ENCODE measurements at regions not wholly inside any gene's neighbourhood (a gene's known extent, or its start where the extent isn't known, plus 50 kb on each side); places are given as distances from the start of the nearest gene placed in this dataset.
"Not testable (repeated sequence)": the region's sequence is repeated elsewhere in the genome, so short reads cannot be mapped to it uniquely, and the experiment has no call there.

DNA sequence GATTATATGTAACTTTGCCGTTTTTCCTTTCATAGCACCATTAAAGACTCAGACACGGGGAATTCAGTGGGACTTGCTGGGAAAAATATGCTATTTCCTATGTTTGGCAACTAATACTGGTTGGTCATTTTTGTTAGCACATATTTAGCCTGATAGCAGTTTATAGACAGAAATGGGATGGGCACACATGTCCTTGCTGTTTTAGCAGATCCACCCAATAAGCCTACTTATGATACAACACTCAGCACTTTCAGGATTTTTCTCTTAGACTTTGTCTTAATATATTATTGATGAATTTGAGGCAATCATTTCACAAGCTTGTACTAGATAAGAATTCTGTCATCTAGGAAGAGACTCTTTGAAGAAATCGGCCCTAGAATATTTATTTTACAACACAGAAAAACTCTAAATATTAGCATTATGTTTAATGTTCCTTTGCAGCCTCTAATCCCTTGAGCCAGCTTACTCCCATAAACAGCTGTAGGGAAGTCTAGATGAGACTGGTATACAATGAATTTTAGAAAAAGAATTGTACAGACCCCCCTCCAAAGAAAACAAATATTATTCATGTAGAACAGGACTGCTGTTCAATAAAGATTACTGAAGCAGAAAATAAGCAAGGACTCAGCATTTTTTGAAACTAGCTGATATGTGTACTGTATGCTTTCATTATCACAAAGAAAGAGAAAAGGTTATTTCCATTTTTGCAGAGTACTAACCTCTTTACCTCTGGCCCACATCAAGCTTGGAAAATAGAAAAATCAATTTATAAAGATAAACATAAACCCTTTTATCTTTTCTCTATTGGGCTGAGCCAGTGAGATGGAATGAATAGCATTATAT, 656.8 kb upstream of the SGO1 start:
- in situ Hi-C loops (cut with HindIII; ENCODE audit: low sequenced_read_pairs) = no loop called here

DNA sequence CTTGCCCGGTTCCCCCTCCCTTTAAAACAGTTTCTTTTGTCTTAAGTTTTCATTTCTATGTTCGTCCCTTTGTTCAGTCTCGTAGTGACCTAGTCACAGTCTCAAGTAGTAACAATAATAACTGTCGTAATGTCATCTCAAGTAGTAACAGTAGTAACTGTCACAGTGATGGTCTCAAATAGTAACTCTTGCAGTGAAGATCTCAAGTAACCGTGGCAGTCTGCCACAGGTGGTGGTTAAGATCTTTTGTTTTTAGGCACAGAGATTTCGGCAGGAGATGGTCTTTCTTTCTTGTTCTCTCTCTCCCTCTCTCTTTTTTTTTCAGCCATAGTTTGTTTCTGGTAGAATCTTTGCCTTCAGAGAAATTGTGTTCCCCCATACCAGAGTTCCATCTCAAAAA, 656.0 kb upstream of the SGO1 start:
- in situ Hi-C loops (cut with HindIII; ENCODE audit: low sequenced_read_pairs) = no loop called here

DNA sequence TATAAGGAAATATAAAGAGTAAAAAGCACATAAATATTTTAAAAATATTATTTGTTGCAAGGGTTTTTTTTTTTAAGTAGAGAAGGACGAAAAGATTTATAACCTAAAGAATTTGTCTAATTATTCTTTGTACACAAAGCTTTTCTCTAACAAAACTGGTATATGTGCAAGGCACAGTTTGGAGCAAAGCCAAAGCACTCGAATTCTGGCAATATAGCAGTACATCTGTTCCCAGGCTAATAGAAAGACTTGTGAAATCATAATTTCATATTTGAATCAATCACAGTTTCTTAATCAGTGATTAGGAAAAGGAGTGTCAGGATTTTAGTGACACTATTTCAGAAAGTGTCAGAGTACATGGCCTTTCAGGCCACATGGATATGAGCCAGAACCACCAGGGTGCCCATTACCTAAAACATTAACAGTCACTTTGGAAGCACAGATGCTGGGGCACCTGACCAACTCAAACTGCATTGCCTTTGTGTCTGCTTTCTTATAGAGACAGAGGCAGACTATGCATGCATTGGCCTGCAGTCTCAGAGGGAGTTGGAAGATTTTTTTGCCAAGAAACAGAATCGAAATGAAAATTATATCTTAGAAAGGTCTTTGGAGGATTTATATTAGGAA, 651.8 kb upstream of the SGO1 start:
- in situ Hi-C loops (cut with HindIII; ENCODE audit: low sequenced_read_pairs) = no loop called here

DNA sequence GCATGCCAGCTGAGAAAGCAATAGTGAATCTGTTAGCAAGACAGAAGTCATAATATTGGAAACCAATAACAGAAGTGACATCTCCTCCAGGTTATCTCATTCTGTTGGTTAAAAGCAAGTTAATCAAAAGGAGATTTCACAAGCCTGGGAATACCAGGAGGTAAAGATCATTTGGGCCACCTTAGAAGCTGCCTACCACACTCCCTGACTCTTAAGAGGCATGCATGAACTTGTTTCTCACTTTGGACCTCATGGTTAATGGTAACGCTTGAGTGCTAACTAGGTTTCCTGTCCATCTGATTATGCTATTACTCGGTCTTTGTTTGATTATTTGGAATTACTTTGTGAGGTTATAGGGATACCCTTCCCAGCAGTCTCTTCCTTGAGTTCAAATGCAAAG, 650.8 kb upstream of the SGO1 start:
- in situ Hi-C loops (cut with HindIII; ENCODE audit: low sequenced_read_pairs) = no loop called here

DNA sequence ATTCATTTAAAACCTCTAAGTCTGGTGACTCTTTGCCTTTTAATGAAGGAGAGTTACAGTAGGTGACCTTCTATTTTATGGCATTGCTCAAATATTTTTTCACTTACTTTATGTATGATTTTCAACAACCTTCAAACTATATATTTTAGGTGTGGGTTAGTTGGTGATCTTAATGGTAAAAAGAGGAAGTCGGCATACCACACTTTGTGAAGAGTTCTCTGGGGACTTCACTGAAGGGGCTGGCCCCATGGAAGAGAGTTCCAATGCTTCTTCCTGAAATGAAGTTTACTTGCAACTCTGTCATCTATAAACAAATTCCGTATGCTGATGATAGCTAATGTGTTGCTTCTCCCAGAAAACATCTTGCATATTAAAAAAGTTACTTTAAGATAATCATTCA, 647.0 kb upstream of the SGO1 start:
- in situ Hi-C loops (cut with HindIII; ENCODE audit: low sequenced_read_pairs) = no loop called here

DNA sequence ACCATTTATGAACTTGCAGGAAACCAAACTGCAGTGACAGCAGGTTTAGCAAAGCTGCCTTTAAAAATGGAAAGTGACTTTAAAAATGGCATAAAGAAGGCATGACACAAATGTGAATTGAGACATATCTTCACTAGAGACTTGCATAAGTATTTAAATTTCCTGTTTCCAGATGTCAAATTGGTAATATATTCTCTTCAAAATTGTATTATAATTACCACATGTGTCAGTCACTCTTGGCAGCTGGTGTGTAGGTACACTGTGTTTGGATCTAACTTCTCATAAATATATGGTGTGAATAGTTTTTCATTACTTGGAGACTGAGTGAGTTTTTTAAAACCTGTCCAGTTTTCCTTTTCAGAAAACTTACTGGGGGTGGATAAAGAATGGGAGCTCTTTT, 636.2 kb upstream of the SGO1 start:
- in situ Hi-C loops (cut with HindIII; ENCODE audit: low sequenced_read_pairs) = no loop called here

DNA sequence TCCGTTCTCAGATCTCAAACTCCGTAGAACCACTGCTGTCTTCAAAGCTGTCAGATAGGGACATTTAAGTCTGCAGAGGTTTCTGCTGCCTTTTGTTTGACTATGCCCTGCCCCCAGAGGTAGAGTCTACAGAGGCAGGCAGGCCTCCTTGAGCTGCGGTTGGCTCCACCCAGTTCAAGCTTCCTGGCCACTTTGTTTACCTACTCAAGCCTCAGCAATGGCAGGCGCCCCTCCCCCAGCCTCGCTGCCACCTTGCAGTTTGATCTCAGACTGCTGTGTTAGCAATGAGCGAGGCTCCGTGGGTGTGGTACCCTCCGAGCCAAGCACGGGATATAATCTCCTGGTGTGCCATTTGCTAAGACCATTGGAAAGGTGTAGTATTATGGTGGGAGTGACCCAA, 634.9 kb upstream of the SGO1 start:
- in situ Hi-C loops (cut with HindIII; ENCODE audit: low sequenced_read_pairs) = not testable (repeated sequence)

DNA sequence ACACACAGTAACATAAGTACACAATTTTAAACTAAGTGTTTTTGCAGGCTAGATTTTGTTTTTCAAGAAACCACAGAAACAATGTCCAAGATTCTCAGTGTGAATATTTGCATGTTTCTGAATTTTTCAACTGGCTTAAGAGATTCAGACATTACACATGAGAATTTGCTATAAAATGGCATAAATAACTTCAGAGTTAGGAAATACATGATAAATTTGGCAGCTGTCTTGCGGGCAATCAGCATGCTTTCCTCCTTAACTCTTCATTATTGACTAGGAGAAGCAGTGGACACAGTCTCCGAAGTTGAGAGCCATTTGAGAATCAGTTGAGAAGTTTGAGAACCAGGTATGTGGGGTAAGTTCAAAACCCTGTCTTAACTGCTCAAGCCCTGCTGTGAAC, 625.6 kb upstream of the SGO1 start:
- in situ Hi-C loops (cut with HindIII; ENCODE audit: low sequenced_read_pairs) = no loop called here

DNA sequence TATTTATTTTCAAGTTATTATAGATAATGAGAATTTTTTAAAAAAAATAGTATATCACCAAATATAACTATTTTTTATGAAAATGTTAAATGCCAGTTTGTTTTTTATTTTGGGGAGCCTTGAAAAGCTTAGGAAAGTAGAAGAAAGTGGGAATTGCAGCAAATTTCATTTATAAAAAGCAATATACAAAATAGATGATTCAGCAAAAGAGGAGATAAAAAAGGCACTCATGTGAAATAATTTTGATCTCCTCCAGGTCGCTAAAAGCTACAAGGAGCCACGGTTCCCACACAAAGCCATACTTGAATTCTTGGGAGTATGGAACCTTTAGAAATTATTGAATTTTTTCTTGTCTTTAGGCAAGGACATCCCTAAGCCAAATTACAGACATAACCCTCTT, 625.0 kb upstream of the SGO1 start:
- in situ Hi-C loops (cut with HindIII; ENCODE audit: low sequenced_read_pairs) = no loop called here

DNA sequence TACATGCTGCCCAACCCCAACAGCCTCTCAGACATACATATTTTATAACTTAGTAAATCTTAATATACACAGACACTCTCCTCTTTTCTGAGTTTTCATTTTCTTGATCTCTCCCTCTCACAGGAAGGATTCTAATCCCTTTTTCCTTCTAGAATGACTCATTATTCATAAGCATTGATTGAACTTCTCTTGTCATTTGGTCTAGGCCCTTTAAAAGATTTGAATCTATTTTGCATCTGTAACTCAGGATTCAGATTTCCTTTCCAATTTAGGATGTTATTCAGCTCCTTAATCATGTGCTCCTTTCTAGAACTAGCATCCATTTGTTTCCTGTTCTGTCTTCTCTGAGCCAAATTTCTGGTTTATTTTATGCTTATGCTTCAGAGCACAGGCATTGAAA, 624.5 kb upstream of the SGO1 start:
- in situ Hi-C loops (cut with HindIII; ENCODE audit: low sequenced_read_pairs) = no loop called here

DNA sequence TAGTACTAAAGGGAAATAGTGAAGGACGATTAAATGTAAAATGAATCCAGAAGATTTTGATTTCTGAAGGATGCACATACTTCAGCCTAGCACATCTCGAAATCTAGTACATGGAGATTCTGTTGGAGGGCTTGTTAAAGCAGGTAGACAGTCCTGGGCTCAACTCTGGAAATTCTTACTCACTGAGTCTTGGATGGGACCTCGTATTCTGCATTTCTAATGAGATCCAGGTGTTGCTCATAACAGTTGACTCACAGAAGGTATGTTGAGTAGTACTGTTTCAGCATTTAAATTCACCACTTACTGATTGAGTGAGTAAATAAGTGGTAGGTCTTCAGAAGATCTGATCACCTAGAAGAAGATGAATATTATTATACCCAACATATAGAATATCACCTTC, 623.4 kb upstream of the SGO1 start:
- in situ Hi-C loops (cut with HindIII; ENCODE audit: low sequenced_read_pairs) = no loop called here

DNA sequence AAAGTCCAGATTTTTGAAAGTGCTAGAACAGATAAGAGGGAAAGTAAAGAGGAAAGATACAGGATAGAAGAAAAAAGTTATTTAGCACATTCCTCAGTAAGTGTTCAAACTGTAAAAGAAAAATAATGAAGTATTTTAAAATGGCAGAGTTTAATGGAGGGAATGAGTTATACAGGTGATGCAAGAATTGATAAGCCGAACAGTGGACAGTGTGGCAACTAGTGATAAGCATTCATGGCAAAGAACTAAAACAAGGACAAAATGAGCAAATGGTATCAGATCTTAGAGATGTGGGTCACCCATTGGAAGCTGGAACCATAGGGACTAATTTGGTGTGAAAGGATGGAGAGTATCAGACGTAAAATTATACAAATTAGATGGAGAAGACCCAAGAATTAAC, 622.9 kb upstream of the SGO1 start:
- in situ Hi-C loops (cut with HindIII; ENCODE audit: low sequenced_read_pairs) = no loop called here

DNA sequence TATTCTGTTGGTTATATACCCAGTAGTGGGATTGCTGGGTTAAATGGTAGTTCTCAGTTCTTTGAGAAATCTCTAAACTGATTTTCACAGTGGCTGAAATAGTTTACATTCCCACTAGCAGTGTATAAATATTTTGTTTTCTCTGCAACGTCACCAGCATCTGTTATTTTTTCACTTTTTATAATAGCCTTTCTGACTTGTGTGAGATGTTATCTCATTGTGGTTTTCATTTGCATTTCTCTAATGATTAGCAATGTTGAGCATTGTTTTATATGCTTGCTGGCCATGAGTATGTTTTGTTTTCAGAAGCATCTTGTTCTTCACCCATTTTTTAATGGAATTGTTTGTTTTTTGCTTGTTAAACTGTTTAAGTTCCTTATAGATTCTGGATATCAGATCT, 612.7 kb upstream of the SGO1 start:
- in situ Hi-C loops (cut with HindIII; ENCODE audit: low sequenced_read_pairs) = no loop called here

DNA sequence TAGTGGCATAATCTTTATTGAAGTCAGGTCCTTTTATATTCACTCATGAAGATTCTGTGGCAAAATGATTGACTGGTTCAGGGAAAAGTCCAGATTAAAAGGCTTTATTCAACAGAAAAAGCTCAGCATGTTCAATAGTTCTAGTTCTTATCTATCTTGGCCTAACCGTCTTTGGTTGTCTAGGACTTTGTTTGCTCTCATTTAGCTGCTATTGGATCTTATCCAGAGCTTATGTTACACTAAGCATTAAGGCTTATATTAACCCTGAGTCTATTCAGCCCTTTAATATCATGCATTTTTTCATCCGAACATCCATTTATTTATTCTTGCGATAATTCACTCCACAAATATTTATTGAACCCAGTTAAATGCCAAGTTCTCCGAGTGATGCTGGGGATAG, 601.0 kb upstream of the SGO1 start:
- in situ Hi-C loops (cut with HindIII; ENCODE audit: low sequenced_read_pairs) = no loop called here

DNA sequence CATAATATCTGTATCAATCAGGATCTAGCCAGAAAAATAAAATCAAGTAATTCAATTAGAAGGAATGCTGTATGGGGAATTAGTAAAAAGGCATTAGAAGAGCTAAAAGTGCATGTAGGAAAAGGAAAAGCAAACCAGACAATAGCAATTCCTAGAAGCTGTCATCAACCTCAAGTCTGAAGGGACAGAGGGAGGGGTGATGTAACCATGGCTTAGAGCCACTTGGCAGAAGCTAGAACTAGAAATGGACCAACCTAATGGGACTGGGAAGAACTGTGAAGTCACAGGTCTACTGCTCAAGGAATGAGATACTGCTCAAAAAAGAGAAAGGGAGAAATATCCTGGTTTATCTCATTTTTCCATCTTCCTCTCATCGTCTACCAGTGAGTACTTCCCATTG, 590.7 kb upstream of the SGO1 start:
- in situ Hi-C loops (cut with HindIII; ENCODE audit: low sequenced_read_pairs) = no loop called here

DNA sequence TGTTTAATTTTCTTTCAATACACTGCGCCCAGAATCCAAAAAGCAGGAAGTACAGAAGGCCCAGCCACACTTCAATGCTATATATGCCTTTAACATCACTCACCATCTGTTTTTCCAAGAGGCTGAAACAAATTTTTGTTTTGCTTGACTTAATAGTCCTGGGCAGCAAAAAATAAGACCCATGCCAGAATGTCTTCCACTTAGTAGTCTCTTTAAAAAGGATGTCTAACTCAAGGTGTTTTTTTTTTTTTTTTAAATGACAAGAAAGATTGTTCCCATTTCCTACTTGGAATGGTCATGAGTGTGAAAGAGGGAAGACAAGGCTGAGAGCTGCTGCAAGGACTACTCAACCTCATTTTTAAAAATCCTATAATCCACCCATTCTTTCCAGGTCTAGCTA, 590.3 kb upstream of the SGO1 start:
- in situ Hi-C loops (cut with HindIII; ENCODE audit: low sequenced_read_pairs) = no loop called here

DNA sequence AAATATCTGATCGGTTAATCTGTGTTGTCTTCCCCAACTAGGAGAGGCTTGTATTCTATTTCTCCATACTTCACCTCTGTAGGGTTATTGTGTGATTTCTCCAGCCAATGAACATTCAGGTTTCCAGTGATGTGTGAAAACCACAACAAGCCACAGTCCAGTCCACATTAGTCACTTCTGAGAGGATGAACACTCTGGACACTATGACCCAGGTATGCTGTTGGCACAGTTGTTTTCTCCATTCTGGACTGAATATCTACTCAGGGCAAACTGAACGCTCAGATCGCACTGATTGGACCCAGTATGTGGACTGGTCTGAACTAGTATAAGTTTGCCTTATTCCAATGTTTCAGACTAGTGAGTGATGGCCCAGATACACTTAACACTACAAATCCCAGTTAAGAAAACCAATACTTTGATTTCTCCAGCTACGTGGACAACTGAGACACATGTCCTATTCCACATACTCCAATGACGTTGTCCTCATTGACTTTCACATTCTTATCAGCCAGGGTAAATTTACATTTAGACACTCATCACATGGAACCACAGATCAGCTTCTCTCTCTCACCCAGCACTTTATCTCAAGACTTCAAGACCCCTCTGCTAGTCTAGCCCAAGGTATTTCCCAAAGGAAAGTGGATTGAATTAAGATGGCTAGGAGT, 587.4 kb upstream of the SGO1 start:
- in situ Hi-C loops (cut with HindIII; ENCODE audit: low sequenced_read_pairs) = no loop called here

DNA sequence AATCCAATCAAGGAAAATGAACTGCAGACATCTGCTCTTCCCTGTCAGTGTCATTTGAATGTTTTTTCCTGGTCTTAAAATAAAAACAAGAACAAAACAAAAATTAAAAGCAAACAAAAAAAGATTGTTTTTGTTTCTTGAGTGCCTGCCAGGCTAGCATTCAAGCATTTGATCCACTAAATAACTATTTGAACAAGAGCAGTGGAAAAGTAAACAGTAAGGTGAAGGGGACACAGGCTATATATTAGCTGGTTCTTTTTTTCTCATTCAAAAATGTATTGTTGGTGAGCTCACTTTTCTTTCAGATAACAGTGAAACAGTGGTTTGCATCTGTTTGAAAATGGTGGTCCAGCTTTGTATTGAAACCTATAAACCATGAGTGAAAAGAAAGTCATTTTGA, 586.9 kb upstream of the SGO1 start:
- in situ Hi-C loops (cut with HindIII; ENCODE audit: low sequenced_read_pairs) = no loop called here

DNA sequence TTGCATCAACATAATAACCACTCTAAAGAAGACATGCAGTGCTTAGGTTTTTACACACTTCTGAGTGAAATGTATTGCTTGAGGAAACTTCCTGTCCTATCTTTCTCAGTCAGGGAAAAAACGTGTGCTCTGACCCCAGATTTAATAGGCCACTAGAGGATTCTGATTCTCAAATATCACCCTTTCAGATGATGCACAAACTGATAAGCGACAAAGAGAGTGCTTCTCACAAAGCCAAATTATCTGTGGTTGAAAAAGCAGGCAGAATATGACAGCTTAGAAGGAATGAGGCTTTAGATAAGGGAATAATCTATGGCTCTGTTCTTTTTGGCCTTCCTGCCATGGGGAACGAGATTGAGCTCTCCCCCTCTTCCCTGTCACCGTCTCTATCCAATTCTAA, 583.4 kb upstream of the SGO1 start:
- in situ Hi-C loops (cut with HindIII; ENCODE audit: low sequenced_read_pairs) = no loop called here

DNA sequence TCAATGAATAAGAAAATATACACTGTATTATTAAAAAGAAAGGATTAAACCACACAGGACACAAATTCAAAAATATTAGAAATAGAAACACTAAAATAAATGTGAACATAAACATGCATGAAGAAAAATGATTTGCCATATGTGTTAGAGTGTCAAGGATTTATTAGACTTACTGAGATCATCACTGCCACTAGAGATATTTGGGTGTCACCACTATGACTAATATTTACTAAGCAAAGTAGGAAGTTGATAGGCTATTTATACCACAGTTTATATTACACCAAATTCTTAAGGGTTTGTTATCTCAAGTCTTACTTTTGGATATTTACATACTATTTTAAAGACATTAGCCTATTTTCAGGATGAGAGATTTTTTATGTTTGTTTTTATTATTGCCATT, 575.0 kb upstream of the SGO1 start:
- in situ Hi-C loops (cut with HindIII; ENCODE audit: low sequenced_read_pairs) = no loop called here

DNA sequence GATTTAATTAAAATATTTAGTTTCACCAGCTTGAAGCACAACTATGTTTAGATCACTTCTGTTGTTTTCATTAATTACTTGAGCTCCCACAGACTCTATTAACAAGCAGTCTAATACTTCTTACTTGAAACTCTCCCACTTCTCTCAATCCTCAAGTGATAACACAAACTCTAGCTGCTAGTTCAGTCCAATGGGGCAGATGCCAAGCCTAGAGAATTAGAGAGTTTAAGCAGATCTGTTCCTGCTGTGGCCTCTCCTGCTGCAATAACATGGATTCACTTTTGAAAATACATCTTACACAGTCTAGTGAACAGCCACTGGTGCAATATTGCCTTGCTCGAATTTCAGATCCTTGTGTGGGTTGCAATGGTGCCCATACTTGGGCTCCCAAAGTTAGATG, 566.4 kb upstream of the SGO1 start:
- in situ Hi-C loops (cut with HindIII; ENCODE audit: low sequenced_read_pairs) = no loop called here

DNA sequence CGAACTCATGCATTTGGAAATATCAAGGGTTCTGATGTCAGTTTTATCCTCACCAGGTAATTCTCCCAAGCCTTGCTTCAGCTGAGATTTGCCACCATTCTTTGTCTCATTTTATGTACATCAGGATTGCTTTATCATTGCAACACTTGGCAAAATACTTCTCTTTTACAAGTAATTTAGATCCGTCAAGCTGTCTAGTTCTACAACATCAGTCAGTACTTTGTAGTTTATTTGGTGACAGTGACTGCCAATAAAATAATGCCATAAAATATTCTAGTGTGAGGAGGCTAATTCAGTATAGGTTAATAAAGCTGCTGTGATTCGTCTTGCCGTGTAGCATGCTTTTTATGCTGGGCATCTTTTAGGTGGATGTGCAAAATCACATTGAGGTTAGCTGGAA, 565.3 kb upstream of the SGO1 start:
- in situ Hi-C loops (cut with HindIII; ENCODE audit: low sequenced_read_pairs) = no loop called here
